WTC11 (cell line): ENCODE measurements at regions not wholly inside any gene's neighbourhood (a gene's known extent, or its start where the extent isn't known, plus 50 kb on each side); places are given as distances from the start of the nearest gene placed in this dataset.

Experiments used
- ATAC-seq: fragments of 200-7000 bp; cut with Tn5 transposase; 2 replicates; pipeline ENCODE4 v1.10.0; 2021; ENCODE audit warnings: mild to moderate bottlenecking, moderate library complexity
- CTCF ChIA-PET: fragments of 300-600 bp; sonication (Branson Sonifier 250); formaldehyde crosslinking; loops from one replicate; lab custom pipeline; 2021; ENCODE audit warnings: antibody characterized with exemption; lab: Charles Lee
- POLR2A ChIA-PET: fragments of 350-600 bp; sonication (Branson Sonifier 250); formaldehyde crosslinking; loops from one replicate; lab custom pipeline; 2021; ENCODE audit warnings: antibody characterized with exemption; lab: Charles Lee
- DNase-seq: peaks from one replicate; pipeline ENCODE4 v3.0.0; 2021; ENCODE audit warnings: low spot score
- H3K27ac Mint-ChIP-seq: 2 replicates; pipeline ENCODE4 v1.8.0; 2021; ENCODE audit warnings: mixed read lengths
- H3K27me3 Mint-ChIP-seq: 2 replicates; pipeline ENCODE4 v1.8.0; 2021; ENCODE audit warnings: low read depth, mild to moderate bottlenecking, moderate library complexity, mixed read lengths
- H3K36me3 Mint-ChIP-seq: 2 replicates; pipeline ENCODE4 v1.8.0; 2021; ENCODE audit warnings: mixed read lengths
- H3K4me1 Mint-ChIP-seq: 2 replicates; pipeline ENCODE4 v1.8.0; 2022; ENCODE audit warnings: mixed read lengths
- H3K4me3 Mint-ChIP-seq: 2 replicates; pipeline ENCODE4 v1.8.0; 2021; ENCODE audit warnings: mild to moderate bottlenecking, moderate library complexity, mixed read lengths
- H3K9me3 Mint-ChIP-seq: 2 replicates; pipeline ENCODE4 v1.8.0; 2021; ENCODE audit warnings: mixed read lengths
- EMX1 ChIP-seq: fragments of 250-450 bp; sonication (Bioruptor Pico); IDR thresholded peaks from 2 replicates; pipeline ENCODE4 v1.8.0; 2021; ENCODE audit warnings: mild to moderate bottlenecking
- GRHL2 ChIP-seq: fragments of 250-450 bp; sonication (Bioruptor Pico); IDR thresholded peaks from 2 replicates; pipeline ENCODE4 v1.8.0; 2022; ENCODE audit warnings: mild to moderate bottlenecking, moderate library complexity; ENCODE audit not compliant: insufficient replicate concordance, severe bottlenecking
- JAZF1 ChIP-seq: fragments of 250-450 bp; sonication (Bioruptor Pico); IDR thresholded peaks from 2 replicates; pipeline ENCODE4 v1.9.0; 2021; ENCODE audit warnings: moderate library complexity, mild to moderate bottlenecking, inconsistent platforms
- MXD4 ChIP-seq: fragments of 250-450 bp; sonication (Bioruptor Pico); IDR thresholded peaks from 2 replicates; pipeline ENCODE4 v1.8.0; 2021; ENCODE audit warnings: mild to moderate bottlenecking, moderate library complexity, borderline replicate concordance
- NFYB ChIP-seq: sonication (generic); formaldehyde crosslinking; conservative IDR thresholded peaks from 2 replicates; pipeline ENCODE4 v1.8.0; 2022; ENCODE audit warnings: low read depth, missing genetic modification reagents
- SMAD4 ChIP-seq: sonication (generic); formaldehyde crosslinking; IDR thresholded peaks from 2 replicates; pipeline ENCODE4 v1.8.0; 2022; ENCODE audit warnings: mild to moderate bottlenecking, missing genetic modification reagents
- ZNF219 ChIP-seq: sonication (generic); formaldehyde crosslinking; IDR thresholded peaks from 2 replicates; pipeline ENCODE4 v1.8.0; 2023; ENCODE audit warnings: missing genetic modification reagents, mild to moderate bottlenecking, borderline replicate concordance
- ZNF317 ChIP-seq: sonication (generic); formaldehyde crosslinking; IDR thresholded peaks from 2 replicates; pipeline ENCODE4 v1.8.1; 2023; ENCODE audit warnings: low read depth, mild to moderate bottlenecking, moderate library complexity, missing genetic modification reagents, borderline replicate concordance
- TF ChIP-seq, protein P1 (sequence below): sonication (generic); formaldehyde crosslinking; IDR thresholded peaks from 2 replicates; pipeline ENCODE4 v1.8.1; 2023; ENCODE audit warnings: mild to moderate bottlenecking, moderate library complexity, missing genetic modification reagents
- TF ChIP-seq, protein P2 (sequence below): fragments of 250-450 bp; sonication (Bioruptor Pico); conservative IDR thresholded peaks from 2 replicates; pipeline ENCODE4 v1.9.0; 2021; ENCODE audit warnings: mild to moderate bottlenecking
- TF ChIP-seq, protein P3 (sequence below): sonication (generic); formaldehyde crosslinking; IDR thresholded peaks from 2 replicates; pipeline ENCODE4 v1.8.0; 2023; ENCODE audit warnings: missing genetic modification reagents
- TF ChIP-seq, protein P4 (sequence below): sonication (generic); formaldehyde crosslinking; IDR thresholded peaks from 2 replicates; pipeline ENCODE4 v1.8.1; 2022; ENCODE audit warnings: mild to moderate bottlenecking, missing genetic modification reagents, moderate library complexity, borderline replicate concordance
- TF ChIP-seq, protein P5 (sequence below): fragments of 250-450 bp; sonication (Bioruptor Pico); IDR thresholded peaks from 2 replicates; pipeline ENCODE4 v2.1.2; 2022; ENCODE audit warnings: mild to moderate bottlenecking, moderate library complexity
- TF ChIP-seq, protein P6 (sequence below): sonication (generic); formaldehyde crosslinking; IDR thresholded peaks from 2 replicates; pipeline ENCODE4 v1.8.0; 2022; ENCODE audit warnings: mild to moderate bottlenecking, missing genetic modification reagents

DNA sequence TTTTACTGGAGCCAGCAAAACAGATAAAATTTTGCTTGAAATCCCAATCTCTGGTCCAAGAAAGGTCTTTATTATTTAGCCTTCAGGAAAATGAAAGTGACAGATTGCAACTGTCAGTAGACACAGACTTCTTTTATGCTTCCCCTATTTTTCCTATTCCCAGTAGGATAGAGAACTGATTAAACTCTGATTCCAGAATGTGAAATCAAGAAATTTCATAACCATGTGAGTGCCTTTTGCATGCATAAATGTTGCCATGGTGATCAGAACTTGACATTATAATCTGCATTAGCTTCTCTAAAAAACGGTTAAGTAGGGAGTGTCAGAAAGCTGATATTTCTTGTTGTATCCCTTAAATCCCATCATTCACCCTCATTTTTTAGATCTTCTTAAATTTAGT lies 255.2 kb upstream of the GABRA2 start:
- no peak for TF ChIP-seq GRHL2 (CRISPR knock-in tag)
- TF ChIP-seq ZNF317 = no peak
- TF ChIP-seq, protein P1, sequence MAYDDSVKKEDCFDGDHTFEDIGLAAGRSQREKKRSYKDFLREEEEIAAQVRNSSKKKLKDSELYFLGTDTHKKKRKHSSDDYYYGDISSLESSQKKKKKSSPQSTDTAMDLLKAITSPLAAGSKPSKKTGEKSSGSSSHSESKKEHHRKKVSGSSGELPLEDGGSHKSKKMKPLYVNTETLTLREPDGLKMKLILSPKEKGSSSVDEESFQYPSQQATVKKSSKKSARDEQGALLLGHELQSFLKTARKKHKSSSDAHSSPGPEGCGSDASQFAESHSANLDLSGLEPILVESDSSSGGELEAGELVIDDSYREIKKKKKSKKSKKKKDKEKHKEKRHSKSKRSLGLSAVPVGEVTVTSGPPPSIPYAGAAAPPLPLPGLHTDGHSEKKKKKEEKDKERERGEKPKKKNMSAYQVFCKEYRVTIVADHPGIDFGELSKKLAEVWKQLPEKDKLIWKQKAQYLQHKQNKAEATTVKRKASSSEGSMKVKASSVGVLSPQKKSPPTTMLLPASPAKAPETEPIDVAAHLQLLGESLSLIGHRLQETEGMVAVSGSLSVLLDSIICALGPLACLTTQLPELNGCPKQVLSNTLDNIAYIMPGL (CRISPR knock-in tag) = no peak
- TF ChIP-seq, protein P2, sequence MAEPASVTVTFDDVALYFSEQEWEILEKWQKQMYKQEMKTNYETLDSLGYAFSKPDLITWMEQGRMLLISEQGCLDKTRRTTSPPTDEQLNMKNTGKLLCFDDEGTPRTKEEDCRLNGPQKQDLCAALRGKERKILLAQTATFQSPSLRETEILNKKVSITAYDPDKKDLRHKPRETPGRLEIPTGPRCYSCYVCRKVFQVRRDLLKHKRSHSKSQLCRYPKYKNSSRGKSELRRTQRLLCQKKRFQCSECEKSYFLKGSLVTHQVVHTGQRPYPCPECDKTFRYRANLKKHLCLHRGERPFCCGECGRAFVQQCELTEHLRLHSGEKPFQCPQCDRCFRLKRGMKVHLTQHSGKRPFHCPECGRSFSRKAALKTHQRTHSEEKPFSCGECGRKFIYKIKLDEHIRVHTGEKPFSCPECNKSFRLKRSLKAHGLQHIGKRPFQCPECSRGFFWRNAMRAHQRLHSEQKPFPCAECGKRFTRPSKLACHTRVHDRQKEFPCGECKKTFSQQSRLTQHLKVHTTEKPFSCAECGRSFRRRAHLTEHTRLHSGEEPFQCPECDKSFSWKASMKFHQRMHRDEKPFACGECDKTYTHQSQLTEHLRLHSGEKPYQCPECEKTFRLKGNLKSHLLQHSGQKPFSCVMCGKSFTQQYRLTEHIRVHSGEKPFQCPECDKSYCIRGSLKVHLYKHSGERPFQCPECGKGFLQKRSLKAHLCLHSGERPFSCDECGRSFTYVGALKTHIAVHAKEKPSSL (CRISPR knock-in tag) = no peak
- TF ChIP-seq, protein P3, sequence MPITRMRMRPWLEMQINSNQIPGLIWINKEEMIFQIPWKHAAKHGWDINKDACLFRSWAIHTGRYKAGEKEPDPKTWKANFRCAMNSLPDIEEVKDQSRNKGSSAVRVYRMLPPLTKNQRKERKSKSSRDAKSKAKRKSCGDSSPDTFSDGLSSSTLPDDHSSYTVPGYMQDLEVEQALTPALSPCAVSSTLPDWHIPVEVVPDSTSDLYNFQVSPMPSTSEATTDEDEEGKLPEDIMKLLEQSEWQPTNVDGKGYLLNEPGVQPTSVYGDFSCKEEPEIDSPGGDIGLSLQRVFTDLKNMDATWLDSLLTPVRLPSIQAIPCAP (CRISPR knock-in tag) = no peak
- TF ChIP-seq, protein P4, sequence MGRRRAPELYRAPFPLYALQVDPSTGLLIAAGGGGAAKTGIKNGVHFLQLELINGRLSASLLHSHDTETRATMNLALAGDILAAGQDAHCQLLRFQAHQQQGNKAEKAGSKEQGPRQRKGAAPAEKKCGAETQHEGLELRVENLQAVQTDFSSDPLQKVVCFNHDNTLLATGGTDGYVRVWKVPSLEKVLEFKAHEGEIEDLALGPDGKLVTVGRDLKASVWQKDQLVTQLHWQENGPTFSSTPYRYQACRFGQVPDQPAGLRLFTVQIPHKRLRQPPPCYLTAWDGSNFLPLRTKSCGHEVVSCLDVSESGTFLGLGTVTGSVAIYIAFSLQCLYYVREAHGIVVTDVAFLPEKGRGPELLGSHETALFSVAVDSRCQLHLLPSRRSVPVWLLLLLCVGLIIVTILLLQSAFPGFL (CRISPR knock-in tag) = no peak
- TF ChIP-seq, protein P5, sequence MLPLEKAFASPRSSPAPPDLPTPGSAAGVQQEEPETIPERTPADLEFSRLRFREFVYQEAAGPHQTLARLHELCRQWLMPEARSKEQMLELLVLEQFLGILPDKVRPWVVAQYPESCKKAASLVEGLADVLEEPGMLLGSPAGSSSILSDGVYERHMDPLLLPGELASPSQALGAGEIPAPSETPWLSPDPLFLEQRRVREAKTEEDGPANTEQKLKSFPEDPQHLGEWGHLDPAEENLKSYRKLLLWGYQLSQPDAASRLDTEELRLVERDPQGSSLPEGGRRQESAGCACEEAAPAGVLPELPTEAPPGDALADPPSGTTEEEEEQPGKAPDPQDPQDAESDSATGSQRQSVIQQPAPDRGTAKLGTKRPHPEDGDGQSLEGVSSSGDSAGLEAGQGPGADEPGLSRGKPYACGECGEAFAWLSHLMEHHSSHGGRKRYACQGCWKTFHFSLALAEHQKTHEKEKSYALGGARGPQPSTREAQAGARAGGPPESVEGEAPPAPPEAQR = no peak
- TF ChIP-seq MXD4 (CRISPR knock-in tag) = no peak
- TF ChIP-seq NFYB (CRISPR knock-in tag) = no peak
- no peak for TF ChIP-seq ZNF219 (CRISPR knock-in tag)
- TF ChIP-seq JAZF1 = no peak
- no peak for TF ChIP-seq EMX1 (CRISPR knock-in tag)
- TF ChIP-seq SMAD4 (CRISPR knock-in tag) = no peak
- TF ChIP-seq, protein P6, sequence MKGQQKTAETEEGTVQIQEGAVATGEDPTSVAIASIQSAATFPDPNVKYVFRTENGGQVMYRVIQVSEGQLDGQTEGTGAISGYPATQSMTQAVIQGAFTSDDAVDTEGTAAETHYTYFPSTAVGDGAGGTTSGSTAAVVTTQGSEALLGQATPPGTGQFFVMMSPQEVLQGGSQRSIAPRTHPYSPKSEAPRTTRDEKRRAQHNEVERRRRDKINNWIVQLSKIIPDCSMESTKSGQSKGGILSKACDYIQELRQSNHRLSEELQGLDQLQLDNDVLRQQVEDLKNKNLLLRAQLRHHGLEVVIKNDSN (CRISPR knock-in tag) = no peak
- no peak for ATAC-seq
- no peak for DNase-seq
- H3K27ac Mint-ChIP-seq = no peak overlapping the region
- POLR2A ChIA-PET = interaction anchor here (0.6 kb wide), 1 partner anchor 777 kb away, joined by 4 read pairs; no protein-coding TSS in a partner anchor
- no peaks in the 10 kb centered on the region for H3K36me3 Mint-ChIP-seq
- CTCF ChIA-PET = interaction anchor here (4.6 kb wide), 1 partner anchor 317 kb away, joined by 179 read pairs; no protein-coding TSS in a partner anchor
- H3K9me3 Mint-ChIP-seq = no peaks in the 10 kb centered on the region
- H3K4me1 Mint-ChIP-seq = 0 out of 2 replicates have a peak, but pooled peaks cover 5% of the 10 kb centered on the region
- no peak overlapping the region for H3K4me3 Mint-ChIP-seq
- H3K27me3 Mint-ChIP-seq = no peaks in the 10 kb centered on the region
